ENCODE measurements at regions not wholly inside any gene's neighbourhood (a gene's known extent, or its start where the extent isn't known, plus 50 kb on each side); places are given as distances from the start of the nearest gene placed in this dataset.
A peak's percentile ranks its signal among the peaks of the same experiment; 100 is the strongest.

GRCh38 chr10:21030091-21030490, 133.0 kb upstream of the NEBL start:
- Mint-ChIP-seq H3K4me3 (ENCODE audit: unreplicated experiment) (no peak overlapping the region), H3K36me3 (ENCODE audit: low read depth, unreplicated experiment) (peaks cover 5% of the 10 kb centered on the region), H3K27ac (ENCODE audit: unreplicated experiment) (no peak overlapping the region), H3K9me3 (ENCODE audit: unreplicated experiment) (no peaks in the 10 kb centered on the region), H3K27me3 (ENCODE audit: unreplicated experiment) (peaks cover 3% of the 10 kb centered on the region), H3K4me1 (ENCODE audit: unreplicated experiment) (no peaks in the 10 kb centered on the region)
- TF ChIP-seq CTCF (IDR thresholded peaks at IDR 0.05; ENCODE audit: unreplicated experiment): no peak
- DNase-seq (ENCODE audit: low spot score): no peak

- H3K4me3 Mint-ChIP-seq (ENCODE audit: unreplicated experiment): no peak overlapping the region
- H3K4me1 Mint-ChIP-seq (ENCODE audit: unreplicated experiment): no peaks in the 10 kb centered on the region
- H3K36me3 Mint-ChIP-seq (ENCODE audit: low read depth, unreplicated experiment): no peaks in the 10 kb centered on the region
- H3K27ac Mint-ChIP-seq (ENCODE audit: unreplicated experiment): no peak overlapping the region
- no peak for DNase-seq (ENCODE audit: low spot score)
- no peaks in the 10 kb centered on the region for H3K9me3 Mint-ChIP-seq (ENCODE audit: unreplicated experiment)
- H3K27me3 Mint-ChIP-seq (ENCODE audit: unreplicated experiment): peaks cover 2% of the 10 kb centered on the region
- no peak for TF ChIP-seq CTCF (IDR thresholded peaks at IDR 0.05; ENCODE audit: unreplicated experiment)
Measured at GRCh38 chr10:21022821-21023220, 125.7 kb upstream of the NEBL start.

GRCh38 chr10:21021843-21022594, 124.9 kb upstream of the NEBL start:
- DNase-seq (ENCODE audit: low spot score): peak; percentile 6
- Mint-ChIP-seq H3K27me3 (ENCODE audit: unreplicated experiment) (peaks cover 2% of the 10 kb centered on the region), H3K4me3 (ENCODE audit: unreplicated experiment) (no peak overlapping the region), H3K36me3 (ENCODE audit: low read depth, unreplicated experiment) (no peaks in the 10 kb centered on the region), H3K27ac (ENCODE audit: unreplicated experiment) (no peak overlapping the region), H3K4me1 (ENCODE audit: unreplicated experiment) (no peaks in the 10 kb centered on the region), H3K9me3 (ENCODE audit: unreplicated experiment) (no peaks in the 10 kb centered on the region)
- TF ChIP-seq CTCF (IDR thresholded peaks at IDR 0.05; ENCODE audit: unreplicated experiment): no peak

GRCh38 chr10:21021231-21021630, 124.1 kb upstream of the NEBL start:
- no peak for TF ChIP-seq CTCF (IDR thresholded peaks at IDR 0.05; ENCODE audit: unreplicated experiment)
- DNase-seq (ENCODE audit: low spot score): no peak
- Mint-ChIP-seq H3K4me1 (ENCODE audit: unreplicated experiment) (no peaks in the 10 kb centered on the region), H3K9me3 (ENCODE audit: unreplicated experiment) (no peaks in the 10 kb centered on the region), H3K27ac (ENCODE audit: unreplicated experiment) (no peak overlapping the region), H3K27me3 (ENCODE audit: unreplicated experiment) (peaks cover 2% of the 10 kb centered on the region), H3K36me3 (ENCODE audit: low read depth, unreplicated experiment) (no peaks in the 10 kb centered on the region), H3K4me3 (ENCODE audit: unreplicated experiment) (no peak overlapping the region)

GRCh38 chr10:21020545-21020944, 123.4 kb upstream of the NEBL start:
- Mint-ChIP-seq H3K27ac (ENCODE audit: unreplicated experiment) (no peak overlapping the region), H3K36me3 (ENCODE audit: low read depth, unreplicated experiment) (no peaks in the 10 kb centered on the region), H3K27me3 (ENCODE audit: unreplicated experiment) (peaks cover 2% of the 10 kb centered on the region), H3K4me3 (ENCODE audit: unreplicated experiment) (no peak overlapping the region), H3K4me1 (ENCODE audit: unreplicated experiment) (no peaks in the 10 kb centered on the region), H3K9me3 (ENCODE audit: unreplicated experiment) (no peaks in the 10 kb centered on the region)
- peak; percentile 17 for DNase-seq (ENCODE audit: low spot score)
- peak; percentile 15 for TF ChIP-seq CTCF (IDR thresholded peaks at IDR 0.05; ENCODE audit: unreplicated experiment)
